ENCODE measurements at regions not wholly inside any gene's neighbourhood (a gene's known extent, or its start where the extent isn't known, plus 50 kb on each side); places are given as distances from the start of the nearest gene placed in this dataset.

DNA sequence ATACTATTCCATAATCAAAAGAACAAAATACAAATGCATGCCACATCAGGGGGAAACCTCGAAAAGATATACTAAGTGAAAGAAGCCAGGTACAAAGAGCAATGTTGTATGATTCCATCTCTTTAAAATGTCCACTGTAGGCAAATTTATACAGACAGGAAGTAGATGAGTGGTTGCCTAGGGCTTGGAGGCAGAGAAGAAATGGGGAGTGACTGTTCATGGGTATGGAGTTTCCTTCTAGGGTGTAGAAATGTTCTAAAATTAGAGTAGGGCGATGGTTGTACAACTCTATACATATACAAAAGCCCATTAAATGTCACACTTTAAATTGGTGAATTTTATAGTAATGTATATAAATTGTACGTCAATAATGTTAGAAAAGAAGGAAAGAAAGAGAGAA, 128.1 kb downstream of the MAF start:
- no peak overlapping the region for H3K4me3 ChIP-seq (ENCODE audit: low read length in 2 of 2)
- 87 to 90% methylated on average over 3 of the region's 3 CpGs for WGBS, 2 donors
- peaks cover 1% of the 10 kb centered on the region for H3K9me3 ChIP-seq (ENCODE audit: control insufficient read depth, low read length)
- DNase-seq (no peak), ATAC-seq (ENCODE audit: low FRiP score) (no peak)
- intact Hi-C loops (cut with DNase I): no loop called here
- no peaks in the 10 kb centered on the region for H3K36me3 ChIP-seq (ENCODE audit: control insufficient read depth in 1 of 2, insufficient read depth in 2 of 2, low read length in 1 of 2)
- H3K4me1 ChIP-seq (ENCODE audit: control insufficient read depth in 1 of 2, insufficient read depth in 2 of 2, low read length in 2 of 2): no peaks in the 10 kb centered on the region
- no peak overlapping the region for H3K27ac ChIP-seq (ENCODE audit: low read depth in 1 of 2, low read length in 2 of 2)
- no peaks in the 10 kb centered on the region for H3K27me3 ChIP-seq (ENCODE audit: control insufficient read depth in 1 of 2, insufficient read depth in 2 of 2, low read length in 1 of 2)

DNA sequence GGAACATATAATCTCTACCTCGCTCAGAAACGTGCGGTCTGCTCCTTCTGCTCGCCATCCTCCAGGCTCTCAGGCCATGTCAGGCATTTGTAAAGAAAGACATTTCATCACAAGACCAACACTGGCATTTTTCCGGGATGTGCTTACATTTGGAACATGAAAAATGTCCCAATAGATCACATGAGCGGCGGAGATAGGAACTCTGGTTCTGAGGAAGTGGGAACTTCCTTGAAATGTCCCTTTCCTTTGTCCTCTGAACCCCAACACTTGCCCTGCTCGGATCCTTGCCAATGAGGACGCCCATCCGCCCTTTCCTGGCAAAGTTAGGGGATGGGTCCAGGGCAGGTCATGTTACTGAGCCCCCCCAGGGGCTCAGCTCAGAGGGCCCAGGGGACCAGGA, 130.5 kb downstream of the MAF start:
- ATAC-seq (ENCODE audit: low FRiP score): no peak
- 83 to 89% methylated on average over 10 of the region's 10 CpGs for WGBS, 2 donors

DNA sequence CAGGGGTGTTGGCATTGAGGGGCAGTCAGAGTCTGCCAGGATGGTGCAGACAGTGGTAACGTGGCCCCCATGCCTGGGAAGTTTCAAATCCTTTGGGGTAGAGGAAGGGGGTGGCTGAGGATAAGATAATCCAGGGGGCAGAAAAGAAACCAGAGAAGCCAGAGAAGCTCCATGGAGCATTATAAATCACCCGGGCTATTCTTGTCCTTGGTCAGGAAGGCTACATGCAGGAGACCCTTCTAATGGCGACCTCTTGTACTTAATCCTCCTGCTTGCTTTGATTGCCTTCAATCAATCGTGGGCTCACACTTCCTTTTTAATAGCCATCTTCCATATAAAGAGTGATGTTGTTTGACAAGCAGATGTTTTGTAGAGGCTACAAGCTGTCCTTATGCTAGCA, 131.9 kb downstream of the MAF start:
- no peaks in the 10 kb centered on the region for H3K36me3 ChIP-seq (ENCODE audit: control insufficient read depth in 1 of 2, insufficient read depth in 2 of 2, low read length in 1 of 2)
- no peak for ATAC-seq (ENCODE audit: low FRiP score)
- H3K27ac ChIP-seq (ENCODE audit: low read depth in 1 of 2, low read length in 2 of 2): no peak overlapping the region
- WGBS, 2 donors: 89 to 95% methylated on average over 4 of the region's 4 CpGs
- no peak overlapping the region for H3K4me3 ChIP-seq (ENCODE audit: low read length in 2 of 2)
- peaks cover 1% of the 10 kb centered on the region for H3K9me3 ChIP-seq (ENCODE audit: control insufficient read depth, low read length)
- H3K27me3 ChIP-seq (ENCODE audit: control insufficient read depth in 1 of 2, insufficient read depth in 2 of 2, low read length in 1 of 2): no peaks in the 10 kb centered on the region
- DNase-seq: no peak
- no peaks in the 10 kb centered on the region for H3K4me1 ChIP-seq (ENCODE audit: control insufficient read depth in 1 of 2, insufficient read depth in 2 of 2, low read length in 2 of 2)
- intact Hi-C loops (cut with DNase I): no loop called here

More for the DNA sequence above, 130.5 kb downstream of the MAF start:
- intact Hi-C loops (cut with DNase I): no loop called here
- no peaks in the 10 kb centered on the region for H3K4me1 ChIP-seq (ENCODE audit: control insufficient read depth in 1 of 2, insufficient read depth in 2 of 2, low read length in 2 of 2)
- no peaks in the 10 kb centered on the region for H3K27me3 ChIP-seq (ENCODE audit: control insufficient read depth in 1 of 2, insufficient read depth in 2 of 2, low read length in 1 of 2)
- no peak overlapping the region for H3K27ac ChIP-seq (ENCODE audit: low read depth in 1 of 2, low read length in 2 of 2)
- H3K4me3 ChIP-seq (ENCODE audit: low read length in 2 of 2): no peak overlapping the region
- peaks cover 1% of the 10 kb centered on the region for H3K9me3 ChIP-seq (ENCODE audit: control insufficient read depth, low read length)
- no peaks in the 10 kb centered on the region for H3K36me3 ChIP-seq (ENCODE audit: control insufficient read depth in 1 of 2, insufficient read depth in 2 of 2, low read length in 1 of 2)
- peak in 1 of 2 donors; percentile 49 for DNase-seq

DNA sequence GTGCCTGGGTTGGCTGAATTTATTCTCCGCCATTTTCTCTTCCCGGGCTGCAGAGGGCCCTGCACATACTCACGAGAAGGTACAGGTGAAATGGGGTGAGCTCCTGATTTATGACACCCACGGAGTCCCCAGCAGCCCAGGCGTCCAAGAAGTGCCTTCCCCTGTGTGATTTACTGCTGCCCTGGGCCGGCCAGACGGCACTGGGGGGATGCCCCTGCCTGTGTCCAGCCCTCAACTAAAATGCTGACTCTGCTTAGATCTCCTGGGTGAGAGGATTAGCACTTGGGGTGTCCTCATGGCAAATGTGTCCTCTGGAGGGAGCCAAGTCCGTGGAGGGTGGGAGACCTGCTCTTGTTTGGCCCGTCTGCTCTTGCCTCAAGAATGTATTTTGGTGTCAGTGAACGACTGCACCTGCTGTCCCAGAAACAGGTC, 132.4 kb downstream of the MAF start:
- DNase-seq: no peak
- Histone ChIP-seq H3K36me3 (ENCODE audit: control insufficient read depth in 1 of 2, insufficient read depth in 2 of 2, low read length in 1 of 2) (no peaks in the 10 kb centered on the region), H3K27me3 (ENCODE audit: control insufficient read depth in 1 of 2, insufficient read depth in 2 of 2, low read length in 1 of 2) (no peaks in the 10 kb centered on the region), H3K9me3 (ENCODE audit: control insufficient read depth, low read length) (no peaks in the 10 kb centered on the region), H3K4me3 (ENCODE audit: low read length in 2 of 2) (no peak overlapping the region), H3K4me1 (ENCODE audit: control insufficient read depth in 1 of 2, insufficient read depth in 2 of 2, low read length in 2 of 2) (no peaks in the 10 kb centered on the region), H3K27ac (ENCODE audit: low read depth in 1 of 2, low read length in 2 of 2) (no peak overlapping the region)
- WGBS, 2 donors: 72 to 73% methylated on average over 10 of the region's 10 CpGs
- no peak for ATAC-seq (ENCODE audit: low FRiP score)
- intact Hi-C loops (cut with DNase I): no loop called here

DNA sequence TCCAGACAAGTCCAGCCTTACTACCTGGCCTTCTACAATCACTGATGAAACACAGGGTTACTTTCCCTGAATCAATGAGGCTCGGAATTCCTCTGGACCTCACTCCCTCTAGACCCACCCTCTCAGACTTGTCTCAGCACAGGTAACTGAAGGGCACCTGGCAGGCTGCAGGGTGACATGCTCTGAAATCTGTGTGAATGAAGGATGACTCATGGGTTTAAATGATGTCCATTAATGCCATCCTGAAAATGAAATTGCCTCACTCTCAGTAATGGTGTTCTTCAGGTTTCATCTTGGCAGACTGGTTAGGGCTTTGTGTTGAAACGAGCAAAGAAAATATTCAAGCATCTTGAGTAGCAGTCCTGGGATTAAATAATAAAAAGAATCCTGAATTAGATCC, 134.4 kb downstream of the MAF start:
- Histone ChIP-seq H3K27ac (ENCODE audit: low read depth in 1 of 2, low read length in 2 of 2) (no peak overlapping the region), H3K27me3 (ENCODE audit: control insufficient read depth in 1 of 2, insufficient read depth in 2 of 2, low read length in 1 of 2) (no peaks in the 10 kb centered on the region), H3K36me3 (ENCODE audit: control insufficient read depth in 1 of 2, insufficient read depth in 2 of 2, low read length in 1 of 2) (no peaks in the 10 kb centered on the region), H3K4me1 (ENCODE audit: control insufficient read depth in 1 of 2, insufficient read depth in 2 of 2, low read length in 2 of 2) (no peaks in the 10 kb centered on the region), H3K4me3 (ENCODE audit: low read length in 2 of 2) (no peak overlapping the region), H3K9me3 (ENCODE audit: control insufficient read depth, low read length) (no peaks in the 10 kb centered on the region)
- DNase-seq (no peak), ATAC-seq (ENCODE audit: low FRiP score) (no peak)
- intact Hi-C loops (cut with DNase I): no loop called here
- WGBS, 2 donors: 68 to 79% methylated on average over 2 of the region's 2 CpGs

DNA sequence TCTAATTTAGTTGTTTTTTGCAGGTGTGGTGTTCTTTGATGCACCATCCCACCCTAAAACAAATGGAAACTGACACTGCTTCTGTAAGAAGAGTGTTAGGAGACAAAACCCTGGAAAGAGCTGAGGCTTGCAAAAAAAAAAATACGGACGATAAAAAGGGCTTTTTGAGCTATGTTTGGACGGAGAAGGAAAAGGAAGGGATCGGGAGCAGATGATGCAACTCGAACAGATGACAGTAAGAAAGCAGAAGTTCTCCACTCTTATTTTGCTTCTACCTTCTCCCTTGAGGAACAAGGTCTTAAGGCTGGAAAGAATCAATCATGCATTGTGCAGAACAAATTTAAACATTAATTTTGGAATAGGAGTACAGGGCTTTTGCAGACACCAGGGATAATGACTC, 136.7 kb downstream of the MAF start:
- DNase-seq: no peak
- WGBS, 2 donors: 83 to 85% methylated on average over 5 of the region's 5 CpGs
- no peak overlapping the region for H3K4me3 ChIP-seq (ENCODE audit: low read length in 2 of 2)
- H3K4me1 ChIP-seq (ENCODE audit: control insufficient read depth in 1 of 2, insufficient read depth in 2 of 2, low read length in 2 of 2): no peaks in the 10 kb centered on the region
- no peaks in the 10 kb centered on the region for H3K9me3 ChIP-seq (ENCODE audit: control insufficient read depth, low read length)
- no peaks in the 10 kb centered on the region for H3K36me3 ChIP-seq (ENCODE audit: control insufficient read depth in 1 of 2, insufficient read depth in 2 of 2, low read length in 1 of 2)
- H3K27ac ChIP-seq (ENCODE audit: low read depth in 1 of 2, low read length in 2 of 2): no peak overlapping the region
- no peak for ATAC-seq (ENCODE audit: low FRiP score)
- intact Hi-C loops (cut with DNase I): no loop called here
- H3K27me3 ChIP-seq (ENCODE audit: control insufficient read depth in 1 of 2, insufficient read depth in 2 of 2, low read length in 1 of 2): no peaks in the 10 kb centered on the region

DNA sequence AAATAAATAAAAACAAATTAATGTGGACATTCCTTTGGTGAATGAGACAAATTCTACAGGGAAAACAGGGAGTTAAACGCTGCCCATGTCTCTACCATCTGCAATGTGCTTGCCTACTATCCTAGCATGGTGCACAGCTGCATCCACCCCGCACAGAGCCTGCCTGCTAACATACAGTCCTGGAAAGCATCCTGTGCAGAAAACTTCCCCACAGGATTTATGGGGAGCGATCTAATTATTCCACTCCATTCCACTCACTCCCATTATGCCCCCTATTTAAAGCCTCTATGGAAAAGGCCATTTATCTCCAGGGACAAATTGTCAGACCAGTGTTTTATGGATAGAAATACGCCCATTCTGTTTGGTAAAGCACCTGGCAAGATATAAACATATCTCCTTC, 144.5 kb downstream of the MAF start:
- Histone ChIP-seq H3K27ac (ENCODE audit: low read depth in 1 of 2, low read length in 2 of 2) (no peak overlapping the region), H3K27me3 (ENCODE audit: control insufficient read depth in 1 of 2, insufficient read depth in 2 of 2, low read length in 1 of 2) (peaks cover 0 to 2% of the 10 kb centered on the region in 2 donors), H3K36me3 (ENCODE audit: control insufficient read depth in 1 of 2, insufficient read depth in 2 of 2, low read length in 1 of 2) (no peaks in the 10 kb centered on the region), H3K4me3 (ENCODE audit: low read length in 2 of 2) (no peak overlapping the region), H3K4me1 (ENCODE audit: control insufficient read depth in 1 of 2, insufficient read depth in 2 of 2, low read length in 2 of 2) (no peaks in the 10 kb centered on the region), H3K9me3 (ENCODE audit: control insufficient read depth, low read length) (no peaks in the 10 kb centered on the region)
- WGBS, 2 donors: 78 to 84% methylated on average over 4 of the region's 4 CpGs
- no peak for DNase-seq
- ATAC-seq (ENCODE audit: low FRiP score): no peak
- intact Hi-C loops (cut with DNase I): no loop called here

DNA sequence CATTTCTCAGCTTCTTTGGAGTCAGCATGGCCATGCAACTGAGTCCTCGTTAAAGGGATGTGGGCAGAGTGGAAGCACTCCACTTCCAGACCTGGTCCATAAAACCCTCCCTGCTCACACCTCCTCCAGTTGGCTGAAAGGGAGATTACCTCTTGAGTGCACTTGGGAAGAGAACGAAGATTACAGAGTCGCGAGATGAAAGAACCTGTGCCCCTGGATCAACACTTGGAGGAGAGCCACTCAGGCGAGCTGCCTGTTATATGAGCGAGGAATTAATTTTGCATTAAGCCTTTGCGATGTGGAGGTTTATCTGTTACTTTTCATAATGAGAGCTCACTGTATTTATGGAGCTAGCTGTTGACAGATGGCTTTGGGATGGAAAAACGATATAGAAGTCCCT, 147.9 kb downstream of the MAF start:
- WGBS, 2 donors: 86 to 87% methylated on average over 8 of the region's 8 CpGs
- H3K27me3 ChIP-seq (ENCODE audit: control insufficient read depth in 1 of 2, insufficient read depth in 2 of 2, low read length in 1 of 2): peaks cover 0 to 2% of the 10 kb centered on the region in 2 donors
- intact Hi-C loops (cut with DNase I): no loop called here
- H3K9me3 ChIP-seq (ENCODE audit: control insufficient read depth, low read length): no peaks in the 10 kb centered on the region
- no peak for DNase-seq
- no peak for ATAC-seq (ENCODE audit: low FRiP score)
- no peak overlapping the region for H3K27ac ChIP-seq (ENCODE audit: low read depth in 1 of 2, low read length in 2 of 2)
- H3K36me3 ChIP-seq (ENCODE audit: control insufficient read depth in 1 of 2, insufficient read depth in 2 of 2, low read length in 1 of 2): no peaks in the 10 kb centered on the region
- no peak overlapping the region for H3K4me3 ChIP-seq (ENCODE audit: low read length in 2 of 2)
- H3K4me1 ChIP-seq (ENCODE audit: control insufficient read depth in 1 of 2, insufficient read depth in 2 of 2, low read length in 2 of 2): no peaks in the 10 kb centered on the region

DNA sequence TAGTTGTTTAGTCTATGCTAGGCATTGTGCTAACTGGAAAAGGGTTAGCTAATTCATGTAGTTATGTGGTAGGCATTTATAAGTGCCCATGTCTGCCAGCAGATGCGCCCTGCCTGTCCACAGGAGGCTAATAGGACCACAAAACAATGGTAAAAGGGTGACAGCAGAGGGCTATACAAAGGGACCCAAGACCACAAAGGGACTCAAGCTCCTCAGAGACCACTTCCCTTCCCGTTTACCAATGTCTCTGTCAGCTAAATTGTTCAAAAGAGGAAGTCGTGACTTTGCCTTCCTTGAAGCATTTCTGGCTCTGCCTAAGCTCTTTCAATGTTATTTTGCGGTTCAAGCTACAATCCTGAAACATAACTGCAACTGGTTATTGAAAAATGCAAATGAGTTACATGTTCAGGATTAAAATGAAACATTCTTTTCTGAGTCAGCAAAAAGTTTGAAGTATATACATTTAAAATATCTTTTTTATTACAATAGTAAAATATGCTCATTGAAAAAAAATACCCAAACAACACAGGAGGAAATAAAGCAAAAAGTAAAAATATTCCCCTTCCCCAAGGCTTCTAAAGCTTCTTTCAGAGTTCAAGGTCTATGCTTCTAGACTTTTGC, 149.2 kb downstream of the MAF start:
- intact Hi-C loops (cut with DNase I): no loop called here
- Histone ChIP-seq H3K27ac (ENCODE audit: low read depth in 1 of 2, low read length in 2 of 2) (no peak overlapping the region), H3K36me3 (ENCODE audit: control insufficient read depth in 1 of 2, insufficient read depth in 2 of 2, low read length in 1 of 2) (no peaks in the 10 kb centered on the region), H3K9me3 (ENCODE audit: control insufficient read depth, low read length) (no peaks in the 10 kb centered on the region), H3K27me3 (ENCODE audit: control insufficient read depth in 1 of 2, insufficient read depth in 2 of 2, low read length in 1 of 2) (no peaks in the 10 kb centered on the region), H3K4me1 (ENCODE audit: control insufficient read depth in 1 of 2, insufficient read depth in 2 of 2, low read length in 2 of 2) (no peaks in the 10 kb centered on the region), H3K4me3 (ENCODE audit: low read length in 2 of 2) (no peak overlapping the region)
- ATAC-seq (ENCODE audit: low FRiP score) (no peak), DNase-seq (no peak)
- 68 to 82% methylated on average over 4 of the region's 4 CpGs for WGBS, 2 donors

All from aorta (tissue), 5 donors.